Right ventricle myocardium superior (tissue), 1 donor: ENCODE measurements at regions not wholly inside any gene's neighbourhood (a gene's known extent, or its start where the extent isn't known, plus 50 kb on each side); places are given as distances from the start of the nearest gene placed in this dataset.
A peak's percentile ranks its signal among the peaks of the same experiment; 100 is the strongest.

Source experiments
- ATAC-seq: fragments of 200-7000 bp; cut with Tn5 transposase; one replicate; pipeline ENCODE4 v1.9.1; 2020; ENCODE audit warnings: mild to moderate bottlenecking; ENCODE audit not compliant: poor library complexity
- DNase-seq: peaks from one replicate; pipeline ENCODE4 v3.0.0-alpha.2; 2020
- intact Hi-C: fragments of 100-400 bp; cut with DNase I; formaldehyde crosslinking; loops from one replicate; pipeline ENCODE4 v1.11.2; 2022
- donor health status: DM: no; HTN: yes; CAD: no; lungs with severe emphysema.

DNA sequence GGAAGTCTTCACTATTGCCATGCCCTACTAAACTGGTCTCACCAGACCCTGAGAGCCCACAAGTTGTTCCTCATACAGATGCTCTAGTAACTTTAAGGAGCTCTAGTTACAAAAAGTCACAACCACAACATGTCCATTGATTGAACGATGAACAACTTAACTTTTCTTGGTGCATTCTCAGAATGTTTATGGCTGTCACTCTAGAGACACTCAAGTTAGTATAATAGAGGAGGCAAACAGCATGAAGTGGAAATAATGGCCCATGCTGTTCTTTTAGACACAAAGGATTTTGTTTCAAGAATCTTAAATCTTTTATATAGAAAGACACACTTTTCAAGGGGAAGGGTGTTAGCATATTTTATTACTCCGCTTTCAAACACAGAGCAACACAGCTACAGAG lies 934.4 kb downstream of the HACE1 start:
- intact Hi-C loops = no loop called here
- DNase-seq (no peak), ATAC-seq (no peak)

GRCh38 chr6:103910018-103910417 lies 949.7 kb downstream of the HACE1 start:
- intact Hi-C loops = no loop called here
- ATAC-seq = no peak
- no peak for DNase-seq

DNA sequence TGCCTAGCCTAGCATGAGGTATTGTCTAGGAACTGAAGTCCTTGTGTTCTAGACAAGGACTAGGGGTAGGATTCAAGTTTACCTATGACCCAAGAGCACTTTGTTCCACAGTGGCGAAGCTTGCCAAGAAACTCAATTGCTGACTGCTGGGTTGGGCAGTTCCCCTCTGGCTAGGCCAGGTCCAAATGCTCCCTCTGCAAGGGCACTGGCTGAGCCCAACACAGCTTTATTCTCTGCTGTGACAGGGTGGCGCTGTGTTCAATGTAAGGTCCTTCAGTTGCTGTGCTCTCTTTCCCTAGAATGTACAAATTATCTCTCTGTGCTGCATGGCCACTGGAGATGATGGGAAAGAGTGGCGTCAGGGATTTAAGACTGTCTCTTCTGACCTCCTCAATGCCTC lies 950.8 kb downstream of the HACE1 start:
- ATAC-seq = no peak
- no peak for DNase-seq
- intact Hi-C loops = no loop called here

GRCh38 chr6:103895136-103895535 lies 964.6 kb downstream of the HACE1 start:
- ATAC-seq (no peak), DNase-seq (no peak)
- intact Hi-C loops = no loop called here

DNA sequence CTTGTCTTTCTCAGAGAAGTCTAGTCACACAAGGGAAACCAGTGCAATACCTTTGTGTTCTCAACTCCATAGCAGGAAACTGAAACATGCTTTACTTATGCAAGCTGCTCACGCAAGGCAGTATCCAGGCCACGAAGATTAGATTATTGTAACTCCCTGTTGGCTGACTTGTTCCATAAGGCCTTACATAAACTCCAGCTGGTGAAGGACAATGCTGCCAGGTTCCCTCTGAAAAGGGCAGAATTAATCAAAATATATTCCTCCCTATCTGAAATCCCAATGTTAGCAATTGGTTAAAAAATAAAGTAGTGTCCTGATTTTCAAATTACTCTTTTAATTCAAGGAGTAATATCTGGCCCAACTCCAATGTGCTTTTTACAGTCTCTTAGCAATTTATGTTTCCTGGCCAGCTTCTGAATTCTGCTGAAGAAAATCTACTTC lies 966.6 kb downstream of the HACE1 start:
- ATAC-seq = peak; percentile 87
- no peak for DNase-seq

DNA sequence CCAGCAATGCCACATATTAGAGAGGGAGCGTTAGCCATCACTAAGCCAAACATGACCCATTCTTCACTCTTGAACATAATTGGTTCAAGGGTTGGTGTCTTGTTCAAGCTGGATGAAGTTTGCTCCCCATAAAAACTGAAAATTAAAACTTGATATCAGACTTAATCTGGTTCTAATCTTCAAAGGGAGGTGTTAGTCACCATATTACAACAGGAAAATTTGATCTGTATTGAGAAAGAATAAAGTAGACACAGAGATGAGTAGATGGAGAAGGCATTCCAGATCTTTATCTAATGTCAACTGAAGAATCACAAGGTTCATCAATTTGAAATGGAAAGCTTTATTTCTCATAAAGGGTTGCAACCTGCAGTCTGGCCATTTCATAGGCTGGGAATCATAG lies 972.8 kb downstream of the HACE1 start:
- DNase-seq (no peak), ATAC-seq (no peak)
- intact Hi-C loops = no loop called here

More for the DNA sequence above, 966.6 kb downstream of the HACE1 start:
- intact Hi-C loops = no loop called here

DNA sequence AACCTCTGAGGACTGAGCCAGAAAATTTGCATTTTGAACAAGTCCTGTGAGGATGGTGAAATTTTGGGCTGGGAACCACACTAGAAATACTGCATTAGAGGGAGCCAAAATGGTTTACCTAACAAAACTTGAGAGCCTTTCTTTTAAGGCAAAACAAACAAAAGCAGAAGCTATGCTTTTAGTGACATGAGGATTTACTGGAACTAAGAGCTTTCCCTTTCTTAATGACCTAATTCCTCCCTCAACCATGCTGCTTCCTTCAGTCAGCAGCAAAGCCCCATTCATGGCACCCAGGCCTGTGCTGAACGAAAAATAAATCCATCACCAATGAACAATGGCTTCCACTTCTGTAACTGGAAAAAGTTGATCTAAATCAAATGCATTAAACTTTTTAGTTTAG lies 974.3 kb downstream of the HACE1 start:
- intact Hi-C loops = no loop called here
- DNase-seq = no peak
- ATAC-seq = no peak

GRCh38 chr6:103879800-103880199 lies 979.9 kb downstream of the HACE1 start:
- DNase-seq = no peak
- no peak for ATAC-seq
- intact Hi-C loops = no loop called here

DNA sequence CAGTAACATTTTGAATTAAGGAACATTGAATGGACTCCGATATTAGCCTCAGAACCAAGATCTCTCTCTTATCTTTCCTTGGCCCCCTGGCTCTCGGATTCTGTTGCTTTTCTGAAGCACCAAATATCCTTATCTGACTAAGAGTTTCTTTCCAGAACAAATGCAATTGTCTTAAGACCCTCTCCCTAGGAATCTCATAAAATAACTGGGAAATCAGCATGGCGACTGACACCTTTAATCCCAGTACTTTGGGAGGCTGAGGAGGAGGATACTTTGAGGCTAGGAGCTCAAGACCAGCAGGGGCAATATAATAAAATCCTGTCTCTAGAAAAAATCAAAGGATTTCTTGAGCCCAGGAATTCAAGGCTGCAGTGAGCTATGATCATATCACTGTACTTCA lies 984.5 kb downstream of the HACE1 start:
- ATAC-seq (no peak), DNase-seq (no peak)
- intact Hi-C loops = no loop called here

- DNase-seq = no peak
- intact Hi-C loops = no loop called here
- no peak for ATAC-seq
These were observed 985.1 kb downstream of the HACE1 start for GRCh38 chr6:103874575-103874974.

- intact Hi-C loops = no loop called here
- ATAC-seq = peak; percentile 68
- no peak for DNase-seq
These were observed 987.0 kb downstream of the HACE1 start for GRCh38 chr6:103872678-103873077.

GRCh38 chr6:103872233-103872632 lies 987.5 kb downstream of the HACE1 start:
- intact Hi-C loops = no loop called here
- ATAC-seq (no peak), DNase-seq (no peak)

DNA sequence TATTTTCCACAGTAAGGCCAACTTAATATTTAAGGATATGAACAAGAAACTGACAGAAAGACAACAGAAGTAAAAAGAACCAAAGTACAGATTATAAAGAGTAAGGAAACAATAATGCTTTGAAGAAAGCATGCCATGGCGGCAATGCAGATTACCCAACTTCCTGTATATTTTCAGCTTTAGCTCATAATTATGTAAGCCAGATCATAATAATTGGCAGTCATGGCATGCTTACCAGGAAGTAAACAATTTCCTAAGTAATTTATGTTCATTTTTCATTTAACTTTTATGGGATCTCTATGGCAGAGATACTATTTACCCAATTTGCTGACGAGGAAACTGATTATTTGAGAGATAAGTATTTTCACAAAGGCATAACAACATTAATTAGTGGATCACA lies 988.7 kb downstream of the HACE1 start:
- ATAC-seq (no peak), DNase-seq (no peak)
- intact Hi-C loops = no loop called here

- ATAC-seq (no peak), DNase-seq (no peak)
- intact Hi-C loops = no loop called here
These were observed 997.4 kb downstream of the HACE1 start for GRCh38 chr6:103862297-103862696.

GRCh38 chr6:103858003-103858402 lies 1001.7 kb downstream of the HACE1 start:
- no peak for DNase-seq
- ATAC-seq = no peak
- intact Hi-C loops = no loop called here

- ATAC-seq (no peak), DNase-seq (no peak)
- intact Hi-C loops = no loop called here
These were observed 1004.0 kb downstream of the HACE1 start for GRCh38 chr6:103855750-103856149.

DNA sequence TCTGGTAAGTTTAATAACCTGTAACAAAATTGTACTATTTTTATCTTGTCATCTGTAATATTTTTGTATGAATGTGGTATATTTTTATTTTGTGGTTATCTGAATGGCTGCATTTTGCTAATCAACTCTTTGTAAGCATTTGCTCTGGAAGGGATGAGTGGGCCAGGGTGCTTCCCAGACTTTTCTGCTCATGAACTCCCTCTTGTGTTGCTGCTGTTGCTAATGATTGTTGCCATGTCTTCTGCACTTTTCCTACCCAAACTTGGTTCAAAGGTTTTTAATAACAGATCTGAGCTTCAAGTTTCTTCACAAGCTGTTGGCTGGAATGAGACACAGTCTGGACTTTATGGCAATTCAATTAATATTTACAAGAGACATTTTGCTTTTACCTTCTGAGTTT lies 1005.7 kb downstream of the HACE1 start:
- DNase-seq = no peak
- intact Hi-C loops = no loop called here

DNA sequence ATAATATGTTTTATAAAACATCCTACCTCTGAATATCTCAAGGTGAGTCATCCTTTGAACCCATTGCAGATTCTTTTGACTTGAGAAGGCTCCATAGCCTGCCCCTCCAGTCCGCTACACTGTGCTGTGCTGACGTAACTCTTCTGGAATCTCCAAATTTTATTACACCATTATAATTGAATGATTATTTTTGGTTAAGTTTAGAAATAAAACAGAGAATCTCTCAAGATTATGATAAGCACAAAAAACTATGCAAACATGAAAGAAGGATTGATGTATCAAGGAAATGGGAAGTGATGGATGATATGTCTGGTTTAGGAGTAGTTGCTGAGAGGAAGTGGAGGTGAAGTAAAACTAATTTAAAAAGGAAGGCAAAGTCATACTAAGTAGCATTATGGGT lies 1021.3 kb downstream of the HACE1 start:
- ATAC-seq (no peak), DNase-seq (no peak)
- intact Hi-C loops = no loop called here

More for the DNA sequence above, 1005.7 kb downstream of the HACE1 start:
- no peak for ATAC-seq

GRCh38 chr6:103826209-103826608 lies 1033.5 kb downstream of the HACE1 start:
- DNase-seq = no peak
- intact Hi-C loops = no loop called here
- no peak for ATAC-seq

- intact Hi-C loops = no loop called here
- no peak for DNase-seq
- ATAC-seq = no peak
These were observed 1039.6 kb downstream of the HACE1 start for GRCh38 chr6:103820148-103820547.

DNA sequence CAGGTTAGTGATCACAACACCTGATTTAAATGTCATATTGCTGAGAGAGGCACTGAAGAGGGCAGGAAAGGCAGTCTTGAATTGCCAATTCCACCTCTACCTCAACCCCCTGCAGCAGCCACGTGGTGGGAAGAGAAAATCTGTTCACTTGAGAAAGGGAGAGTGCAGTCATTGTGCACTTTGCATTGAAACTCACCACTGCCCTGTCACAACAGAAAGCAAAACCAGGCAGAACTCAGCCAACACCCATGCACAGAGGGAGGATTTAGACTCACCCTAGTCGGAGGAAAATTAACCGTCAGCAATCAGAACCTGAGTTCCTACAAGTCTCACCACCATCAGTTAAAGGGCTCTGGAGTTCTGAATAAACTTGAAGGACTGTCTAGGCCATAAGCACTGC lies 1040.2 kb downstream of the HACE1 start:
- DNase-seq (no peak), ATAC-seq (no peak)
- intact Hi-C loops = no loop called here

DNA sequence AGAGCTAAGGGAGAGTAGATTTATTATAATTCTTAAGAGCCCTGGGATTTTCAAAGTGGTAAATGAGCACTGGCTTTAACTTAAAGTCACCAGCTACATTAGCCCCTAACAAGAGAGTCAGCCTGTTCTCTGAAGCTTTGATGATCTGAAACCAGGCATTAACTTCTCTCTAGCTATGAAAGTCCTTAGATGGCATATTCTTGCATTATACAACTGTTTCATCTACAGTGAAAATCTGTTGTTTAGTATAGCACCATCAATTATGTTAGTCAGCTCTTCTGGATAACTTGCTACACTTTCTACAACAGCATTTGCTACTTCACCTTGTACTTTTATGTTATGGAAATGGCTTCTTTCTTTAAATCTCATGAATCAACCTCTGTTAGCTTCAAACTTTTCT lies 1046.7 kb downstream of the HACE1 start:
- intact Hi-C loops = no loop called here
- DNase-seq (no peak), ATAC-seq (no peak)
